ENCODE measurements at regions not wholly inside any gene's neighbourhood (a gene's known extent, or its start where the extent isn't known, plus 50 kb on each side); places are given as distances from the start of the nearest gene placed in this dataset.

- H3K4me3 ChIP-seq = no peak overlapping the region
Observed at GRCh38 chr3:83559082-83559481, 1399.7 kb upstream of the CADM2 start.

GRCh38 chr3:83567935-83568334, 1390.9 kb upstream of the CADM2 start:
- Histone ChIP-seq H3K27me3 (no peaks in the 10 kb centered on the region), H3K36me3 (no peaks in the 10 kb centered on the region), H3K4me3 (no peak overlapping the region), H3K9me3 (no peaks in the 10 kb centered on the region), H3K27ac (no peak overlapping the region), H3K4me1 (no peaks in the 10 kb centered on the region)
- 23 to 33% (median 27%) methylated on average over 3 of the region's 3 CpGs for WGBS, 4 donors
- no peak for DNase-seq
- intact Hi-C loops (cut with DNase I) = no loop called here
- TF ChIP-seq POLR2A (IDR thresholded peaks at IDR 0.05) = no peak
- TF ChIP-seq CTCF (IDR thresholded peaks at IDR 0.05) = no peak
- no peak for ATAC-seq

More at GRCh38 chr3:83559082-83559481, 1399.7 kb upstream of the CADM2 start:
- H3K27ac ChIP-seq = no peak overlapping the region
- H3K9me3 ChIP-seq = peaks cover 0 to 10% (median 0%) of the 10 kb centered on the region in 12 donors
- ATAC-seq (no peak), DNase-seq (no peak)
- 77 to 86% (median 82%) methylated on average over 3 of the region's 3 CpGs for WGBS, 4 donors
- H3K4me1 ChIP-seq = no peaks in the 10 kb centered on the region
- no peak for TF ChIP-seq CTCF (IDR thresholded peaks at IDR 0.05)
- TF ChIP-seq POLR2A (IDR thresholded peaks at IDR 0.05) = no peak
- H3K36me3 ChIP-seq = no peaks in the 10 kb centered on the region
- no peaks in the 10 kb centered on the region for H3K27me3 ChIP-seq
- intact Hi-C loops (cut with DNase I) = no loop called here

GRCh38 chr3:83581546-83581945, 1377.2 kb upstream of the CADM2 start:
- 51 to 64% (median 56%) methylated on average over 3 of the region's 3 CpGs for WGBS, 4 donors
- Histone ChIP-seq H3K27ac (no peak overlapping the region), H3K36me3 (no peaks in the 10 kb centered on the region), H3K27me3 (no peaks in the 10 kb centered on the region), H3K4me3 (no peak overlapping the region), H3K9me3 (no peaks in the 10 kb centered on the region), H3K4me1 (no peaks in the 10 kb centered on the region)
- ATAC-seq (no peak), DNase-seq (no peak)
- intact Hi-C loops (cut with DNase I) = no loop called here
- TF ChIP-seq CTCF (IDR thresholded peaks at IDR 0.05) (no peak), POLR2A (IDR thresholded peaks at IDR 0.05) (no peak)

GRCh38 chr3:83601704-83602103, 1357.1 kb upstream of the CADM2 start:
- Histone ChIP-seq H3K27ac (no peak overlapping the region), H3K36me3 (no peaks in the 10 kb centered on the region), H3K27me3 (no peaks in the 10 kb centered on the region), H3K4me1 (no peaks in the 10 kb centered on the region), H3K4me3 (no peak overlapping the region), H3K9me3 (peaks cover 0 to 5% (median 0%) of the 10 kb centered on the region in 12 donors)
- no peak for ATAC-seq
- no peak for TF ChIP-seq POLR2A (IDR thresholded peaks at IDR 0.05)
- TF ChIP-seq CTCF (IDR thresholded peaks at IDR 0.05) = no peak
- 55 to 68% (median 60%) methylated on average over 2 of the region's 2 CpGs for WGBS, 4 donors
- no peak for DNase-seq
- intact Hi-C loops (cut with DNase I) = no loop called here
